HEK293T (cell line): ENCODE measurements at regions not wholly inside any gene's neighbourhood (a gene's known extent, or its start where the extent isn't known, plus 50 kb on each side); places are given as distances from the start of the nearest gene placed in this dataset.

Experiments
- CTCF ChIA-PET: fragments of 350-600 bp; formaldehyde crosslinking; extraction: SDS; loops from one replicate; lab custom pipeline; 2021; ENCODE audit warnings: antibody characterized with exemption, inconsistent platforms; lab: Yijun Ruan, JAX
- POLR2A ChIA-PET: fragments of 350-600 bp; formaldehyde crosslinking; extraction: SDS; loops from one replicate; lab custom pipeline; 2020; ENCODE audit warnings: antibody characterized with exemption, inconsistent platforms; lab: Yijun Ruan, JAX
- DNase-seq: peaks from one replicate; pipeline ENCODE4 v3.0.0; 2012; ENCODE audit warnings: mixed read lengths; ENCODE audit errors: extremely low spot score
- ARNT ChIP-seq: fragments of 450-650 bp; IDR thresholded peaks from 2 replicates; pipeline ENCODE4 v1.6.1; 2017; ENCODE audit warnings: mild to moderate bottlenecking
- BHLHE40 ChIP-seq: fragments of 450-650 bp; IDR thresholded peaks from 2 replicates; pipeline ENCODE4 v1.6.1; 2016; ENCODE audit warnings: mild to moderate bottlenecking, moderate library complexity, borderline replicate concordance
- CTBP1 ChIP-seq: fragments of 450-650 bp; IDR thresholded peaks from 2 replicates; pipeline ENCODE4 v1.6.1; 2016; ENCODE audit warnings: borderline replicate concordance
- ELF4 ChIP-seq: fragments of 450-650 bp; IDR thresholded peaks from 2 replicates; pipeline ENCODE4 v1.6.1; 2017; ENCODE audit warnings: antibody characterized with exemption
- FOXA1 ChIP-seq: fragments of 450-650 bp; IDR thresholded peaks from 2 replicates; pipeline ENCODE4 v1.6.1; 2016; ENCODE audit warnings: mild to moderate bottlenecking
- FOXK2 ChIP-seq: fragments of 450-650 bp; IDR thresholded peaks from 2 replicates; pipeline ENCODE4 v1.6.1; 2016; ENCODE audit warnings: mild to moderate bottlenecking
- FOXM1 ChIP-seq: fragments of 450-650 bp; IDR thresholded peaks from 2 replicates; pipeline ENCODE4 v1.6.1; 2017; ENCODE audit warnings: mild to moderate bottlenecking, borderline replicate concordance
- HDGF ChIP-seq: fragments of 450-650 bp; IDR thresholded peaks from 2 replicates; pipeline ENCODE4 v1.6.1; 2017; ENCODE audit warnings: antibody characterized with exemption, borderline replicate concordance
- L3MBTL2 ChIP-seq: fragments of 450-650 bp; conservative IDR thresholded peaks from 2 replicates; pipeline ENCODE4 v1.6.1; 2016; ENCODE audit warnings: mild to moderate bottlenecking
- LEF1 ChIP-seq: fragments of 450-650 bp; IDR thresholded peaks from 2 replicates; pipeline ENCODE4 v1.6.1; 2017; ENCODE audit warnings: mild to moderate bottlenecking, borderline replicate concordance
- NFRKB ChIP-seq: fragments of 450-650 bp; IDR thresholded peaks from 2 replicates; pipeline ENCODE4 v1.6.1; 2016; ENCODE audit warnings: mild to moderate bottlenecking, moderate library complexity
- PKNOX1 ChIP-seq: fragments of 450-650 bp; IDR thresholded peaks from 2 replicates; pipeline ENCODE4 v1.6.1; 2016
- SP1 ChIP-seq: fragments of 450-650 bp; IDR thresholded peaks from 2 replicates; pipeline ENCODE4 v1.6.1; 2017
- SUZ12 ChIP-seq: fragments of 450-650 bp; IDR thresholded peaks from 2 replicates; pipeline ENCODE4 v1.6.1; 2016; ENCODE audit warnings: mild to moderate bottlenecking
- TARDBP ChIP-seq: fragments of 450-650 bp; IDR thresholded peaks from 2 replicates; pipeline ENCODE4 v1.6.1; 2016
- ZNF384 ChIP-seq: fragments of 450-650 bp; IDR thresholded peaks from 2 replicates; pipeline ENCODE4 v1.6.1; 2016

- TF ChIP-seq HDGF (no peak), FOXM1 (no peak), SP1 (no peak), NFRKB (no peak), PKNOX1 (no peak), FOXA1 (no peak), ELF4 (no peak), L3MBTL2 (no peak), CTBP1 (no peak), FOXK2 (no peak), SUZ12 (no peak)
- POLR2A ChIA-PET: no interaction called here
- CTCF ChIA-PET: no interaction called here
- DNase-seq: no peak
Observed at GRCh38 chr2:185388226-185388625, 350.4 kb upstream of the FSIP2 start.

- POLR2A ChIA-PET: no interaction called here
- CTCF ChIA-PET: no interaction called here
- TF ChIP-seq TARDBP (no peak), NFRKB (no peak), SUZ12 (no peak), SP1 (no peak), ARNT (no peak), PKNOX1 (no peak), BHLHE40 (no peak), L3MBTL2 (no peak), CTBP1 (no peak), LEF1 (no peak), FOXK2 (no peak), ZNF384 (no peak), ELF4 (no peak), FOXA1 (no peak), FOXM1 (no peak), HDGF (no peak)
- DNase-seq: no peak
Observed at GRCh38 chr2:185391543-185391942, 347.1 kb upstream of the FSIP2 start.

- no peak for DNase-seq
- POLR2A ChIA-PET: no interaction called here
- TF ChIP-seq BHLHE40 (no peak), NFRKB (no peak), SUZ12 (no peak), ZNF384 (no peak), ARNT (no peak), HDGF (no peak), SP1 (no peak), CTBP1 (no peak), ELF4 (no peak), LEF1 (no peak), L3MBTL2 (no peak), FOXK2 (no peak), FOXM1 (no peak)
- CTCF ChIA-PET: no interaction called here
Observed at GRCh38 chr2:185393091-185393490, 345.5 kb upstream of the FSIP2 start.

- CTCF ChIA-PET: no interaction called here
- POLR2A ChIA-PET: no interaction called here
- DNase-seq: no peak
- TF ChIP-seq SP1 (no peak), HDGF (no peak), FOXA1 (no peak), ELF4 (no peak), ARNT (no peak), ZNF384 (no peak), LEF1 (no peak), PKNOX1 (no peak), FOXK2 (no peak), FOXM1 (no peak), CTBP1 (no peak), NFRKB (no peak), TARDBP (no peak), L3MBTL2 (no peak), SUZ12 (no peak), BHLHE40 (no peak)
Observed at GRCh38 chr2:185402474-185402873, 336.1 kb upstream of the FSIP2 start.

GRCh38 chr2:185404578-185404977 is 334.0 kb upstream of the FSIP2 start:
- no peak for TF ChIP-seq L3MBTL2
- no peak for TF ChIP-seq HDGF
- TF ChIP-seq TARDBP: no peak
- no peak for TF ChIP-seq FOXA1
- TF ChIP-seq FOXK2: no peak
- no peak for TF ChIP-seq CTBP1
- no peak for TF ChIP-seq NFRKB
- TF ChIP-seq ZNF384: no peak
- TF ChIP-seq BHLHE40: no peak
- TF ChIP-seq FOXM1: no peak
- no peak for TF ChIP-seq ELF4
- TF ChIP-seq PKNOX1: no peak
- TF ChIP-seq ARNT: no peak
- no peak for TF ChIP-seq LEF1
- no peak for TF ChIP-seq SP1
- TF ChIP-seq SUZ12: no peak
- POLR2A ChIA-PET: no interaction called here
- CTCF ChIA-PET: no interaction called here
- no peak for DNase-seq

- no peak for TF ChIP-seq ARNT
- TF ChIP-seq SUZ12: no peak
- TF ChIP-seq FOXM1: no peak
- TF ChIP-seq PKNOX1: no peak
- TF ChIP-seq FOXK2: no peak
- no peak for TF ChIP-seq CTBP1
- TF ChIP-seq TARDBP: no peak
- TF ChIP-seq ZNF384: no peak
- no peak for TF ChIP-seq LEF1
- no peak for TF ChIP-seq HDGF
- TF ChIP-seq BHLHE40: no peak
- no peak for TF ChIP-seq L3MBTL2
- TF ChIP-seq NFRKB: no peak
- TF ChIP-seq SP1: no peak
- no peak for TF ChIP-seq ELF4
- no peak for TF ChIP-seq FOXA1
- CTCF ChIA-PET: no interaction called here
- no peak for DNase-seq
- POLR2A ChIA-PET: no interaction called here
Observed at GRCh38 chr2:185417111-185417510, 321.5 kb upstream of the FSIP2 start.
